Adrenal gland (tissue), 5 donors: ENCODE measurements at regions not wholly inside any gene's neighbourhood (a gene's known extent, or its start where the extent isn't known, plus 50 kb on each side); places are given as distances from the start of the nearest gene placed in this dataset.

ENCODE experiments used
- POLR2A ChIP-seq, 2 donors: fragments of 450-650 bp; IDR thresholded peaks; one replicate each; pipeline ENCODE4 v1.6.1; 2017; ENCODE audit warnings: antibody characterized with exemption in 2 of 2, mild to moderate bottlenecking in 2 of 2, moderate library complexity in 1 of 2
- TF ChIP-seq, protein P1 (sequence below), 6 experiments: fragments of 450-650 bp in 4 of 6; fragments of 200-600 bp in 2 of 6; sonication (generic) in 1 of 6; IDR thresholded peaks; 1 replicate in 5 of 6; 2 replicates in 1 of 6; pipeline versions ENCODE4 v1.5.1 to v1.8.0; 2016 to 2021; ENCODE audit warnings: antibody characterized with exemption in 6 of 6, mild to moderate bottlenecking in 2 of 6, moderate library complexity in 1 of 6
- donor health status: DM: no; HTN: no; CAD: no.

DNA sequence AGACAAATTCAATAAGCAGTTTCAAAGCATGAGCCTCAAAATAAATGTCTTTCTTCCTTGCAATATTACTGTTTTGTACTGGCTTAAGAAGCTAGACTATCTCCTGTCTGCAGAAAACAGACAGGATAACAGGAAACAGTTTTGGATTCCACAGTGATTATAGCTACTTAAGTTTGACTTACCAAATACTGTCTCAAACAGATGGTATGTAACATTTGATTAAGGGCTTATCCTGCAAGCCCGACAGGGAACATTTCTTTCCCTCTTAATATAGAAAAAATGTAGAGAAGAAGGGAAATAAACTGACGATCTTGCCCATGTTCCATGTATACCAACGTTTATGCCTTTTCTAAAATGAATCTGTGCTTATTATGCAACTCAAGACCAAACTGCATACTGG, 179.9 kb upstream of the EEA1 start:
- no peak for TF ChIP-seq POLR2A (IDR thresholded peaks at IDR 0.05)
- TF ChIP-seq, protein P1, sequence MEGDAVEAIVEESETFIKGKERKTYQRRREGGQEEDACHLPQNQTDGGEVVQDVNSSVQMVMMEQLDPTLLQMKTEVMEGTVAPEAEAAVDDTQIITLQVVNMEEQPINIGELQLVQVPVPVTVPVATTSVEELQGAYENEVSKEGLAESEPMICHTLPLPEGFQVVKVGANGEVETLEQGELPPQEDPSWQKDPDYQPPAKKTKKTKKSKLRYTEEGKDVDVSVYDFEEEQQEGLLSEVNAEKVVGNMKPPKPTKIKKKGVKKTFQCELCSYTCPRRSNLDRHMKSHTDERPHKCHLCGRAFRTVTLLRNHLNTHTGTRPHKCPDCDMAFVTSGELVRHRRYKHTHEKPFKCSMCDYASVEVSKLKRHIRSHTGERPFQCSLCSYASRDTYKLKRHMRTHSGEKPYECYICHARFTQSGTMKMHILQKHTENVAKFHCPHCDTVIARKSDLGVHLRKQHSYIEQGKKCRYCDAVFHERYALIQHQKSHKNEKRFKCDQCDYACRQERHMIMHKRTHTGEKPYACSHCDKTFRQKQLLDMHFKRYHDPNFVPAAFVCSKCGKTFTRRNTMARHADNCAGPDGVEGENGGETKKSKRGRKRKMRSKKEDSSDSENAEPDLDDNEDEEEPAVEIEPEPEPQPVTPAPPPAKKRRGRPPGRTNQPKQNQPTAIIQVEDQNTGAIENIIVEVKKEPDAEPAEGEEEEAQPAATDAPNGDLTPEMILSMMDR (IDR thresholded peaks at IDR 0.05): no peak
